Stomach (tissue), 8 donors: ENCODE measurements at regions not wholly inside any gene's neighbourhood (a gene's known extent, or its start where the extent isn't known, plus 50 kb on each side); places are given as distances from the start of the nearest gene placed in this dataset.

Source experiments
- DNase-seq, 2 donors: peaks; one replicate each; pipeline versions ENCODE4 v3.0.0 to v3.0.0-alpha.2; 2013 to 2019
- H3K27ac ChIP-seq, 5 donors: fragments of 200-600 bp in 4 of 5; sonication (generic) in 4 of 5; one replicate each; pipeline ENCODE4 v1.5.1; 2013 to 2019; ENCODE audit warnings: mild to moderate bottlenecking in 1 of 5, moderate library complexity in 1 of 5
- H3K27me3 ChIP-seq, 3 donors: fragments of 200-600 bp; sonication (generic); one replicate each; pipeline ENCODE4 v1.5.1; 2017 to 2019; ENCODE audit warnings: mixed run types in 1 of 3
- H3K36me3 ChIP-seq, 4 donors: fragments of 200-600 bp; sonication (generic); 1 replicate in 3 of 4; 2 replicates in 1 of 4; pipeline ENCODE4 v1.5.1; 2016 to 2019
- H3K4me1 ChIP-seq, 4 donors: fragments of 200-600 bp; sonication (generic); one replicate each; pipeline ENCODE4 v1.5.1; 2016 to 2019
- H3K4me3 ChIP-seq, 4 donors: fragments of 200-600 bp; sonication (generic) in 3 of 4; one replicate each; pipeline ENCODE4 v1.5.1; 2016 to 2019; ENCODE audit warnings: mild to moderate bottlenecking in 1 of 4
- H3K9me3 ChIP-seq, 4 donors: fragments of 200-600 bp; sonication (generic); one replicate each; pipeline ENCODE4 v1.5.1; 2016 to 2019
- CTCF ChIP-seq, 7 experiments: fragments of 450-650 bp in 4 of 7; fragments of 200-600 bp in 3 of 7; sonication (generic) in 3 of 7; IDR thresholded peaks; one replicate each; pipeline ENCODE4 v1.5.1; 2016 to 2019; ENCODE audit warnings: antibody characterized with exemption in 7 of 7, control low read depth in 2 of 7, mild to moderate bottlenecking in 1 of 7
- EP300 ChIP-seq: sonication (generic); formaldehyde crosslinking; IDR thresholded peaks from one replicate; pipeline ENCODE4 v1.6.1; 2017; ENCODE audit warnings: antibody characterized with exemption
- POLR2A ChIP-seq, 4 donors: fragments of 450-650 bp; IDR thresholded peaks; one replicate each; pipeline ENCODE4 v1.6.1; 2016; ENCODE audit warnings: antibody characterized with exemption in 4 of 4, control low read depth in 2 of 4, mild to moderate bottlenecking in 1 of 4, moderate library complexity in 1 of 4
- POLR2AphosphoS5 ChIP-seq, 3 donors: sonication (generic); formaldehyde crosslinking; IDR thresholded peaks; one replicate each; pipeline ENCODE4 v1.6.1; 2016; ENCODE audit warnings: antibody characterized with exemption in 3 of 3
- WGBS, 5 donors: extraction: QIAGEN DNeasy Blood & Tissue Kit in 3 of 5; methylation state at CpG; one replicate each; pipeline versions ENCODE4 v1.1.5 to v1.1.7; 2013 to 2018; 5-methylcytosine and 5-hydroxymethylcytosine counted together
- intact Hi-C: fragments of 100-400 bp; cut with DNase I; formaldehyde crosslinking; loops from one replicate; pipeline ENCODE4 v1.15.1; 2023; ENCODE audit warnings: low total_unique reads
- donor health status: healthy with polysubstance abuse.
- donor health status: Bipolar disorder and iron deficiency.
- donor health status: healthy.

GRCh38 chr5:156182174-156182967 lies 144.6 kb upstream of the SGCD start:
- Histone ChIP-seq H3K4me1 (no peaks in the 10 kb centered on the region), H3K36me3 (no peaks in the 10 kb centered on the region), H3K27ac (no peak overlapping the region), H3K9me3 (peaks cover 0 to 13% (median 10%) of the 10 kb centered on the region in 4 donors), H3K4me3 (no peak overlapping the region), H3K27me3 (no peaks in the 10 kb centered on the region)
- no peak for DNase-seq
- TF ChIP-seq POLR2A (IDR thresholded peaks at IDR 0.05) (no peak), CTCF (IDR thresholded peaks at IDR 0.05) (no peak), POLR2AphosphoS5 (IDR thresholded peaks at IDR 0.05) (no peak)
- intact Hi-C loops = no loop called here
- WGBS, 5 donors = 79 to 89% (median 84%) methylated on average over 4 of the region's 4 CpGs

- intact Hi-C loops = no loop called here
- DNase-seq = no peak
- WGBS, 5 donors = 38 to 54% (median 46%) methylated on average over 1 of the region's 1 CpG
Observed at GRCh38 chr5:156186760-156187159, 140.2 kb upstream of the SGCD start.

GRCh38 chr5:156188016-156188415 lies 138.9 kb upstream of the SGCD start:
- H3K36me3 ChIP-seq = no peaks in the 10 kb centered on the region
- no peak overlapping the region for H3K27ac ChIP-seq
- intact Hi-C loops = no loop called here
- no peak for TF ChIP-seq POLR2A (IDR thresholded peaks at IDR 0.05)
- WGBS, 5 donors = 44 to 66% (median 55%) methylated on average over 3 of the region's 3 CpGs
- no peaks in the 10 kb centered on the region for H3K4me1 ChIP-seq
- no peak overlapping the region for H3K4me3 ChIP-seq
- no peaks in the 10 kb centered on the region for H3K27me3 ChIP-seq
- H3K9me3 ChIP-seq = no peaks in the 10 kb centered on the region
- no peak for DNase-seq

More at GRCh38 chr5:156186760-156187159, 140.2 kb upstream of the SGCD start:
- no peaks in the 10 kb centered on the region for H3K36me3 ChIP-seq
- H3K4me3 ChIP-seq = no peak overlapping the region
- TF ChIP-seq POLR2AphosphoS5 (IDR thresholded peaks at IDR 0.05) = no peak
- TF ChIP-seq POLR2A (IDR thresholded peaks at IDR 0.05) = no peak
- no peak for TF ChIP-seq EP300
- TF ChIP-seq CTCF (IDR thresholded peaks at IDR 0.05) = no peak
- no peaks in the 10 kb centered on the region for H3K27me3 ChIP-seq
- peaks cover 0 to 2% (median 0%) of the 10 kb centered on the region in 4 donors for H3K9me3 ChIP-seq
- H3K27ac ChIP-seq = no peak overlapping the region
- no peaks in the 10 kb centered on the region for H3K4me1 ChIP-seq

- intact Hi-C loops = no loop called here
- WGBS, 5 donors = 84 to 94% (median 91%) methylated on average over 4 of the region's 4 CpGs
- TF ChIP-seq POLR2A (IDR thresholded peaks at IDR 0.05) (no peak), CTCF (IDR thresholded peaks at IDR 0.05) (no peak), POLR2AphosphoS5 (IDR thresholded peaks at IDR 0.05) (no peak), EP300 (no peak)
- Histone ChIP-seq H3K27me3 (no peaks in the 10 kb centered on the region), H3K27ac (no peak overlapping the region), H3K36me3 (no peaks in the 10 kb centered on the region), H3K4me3 (no peak overlapping the region), H3K9me3 (no peaks in the 10 kb centered on the region), H3K4me1 (no peaks in the 10 kb centered on the region)
- no peak for DNase-seq
Observed at GRCh38 chr5:156189628-156190027, 137.3 kb upstream of the SGCD start.

GRCh38 chr5:156191547-156191946 lies 135.4 kb upstream of the SGCD start:
- intact Hi-C loops = no loop called here
- Histone ChIP-seq H3K9me3 (no peaks in the 10 kb centered on the region), H3K27ac (no peak overlapping the region), H3K4me1 (no peaks in the 10 kb centered on the region), H3K27me3 (no peaks in the 10 kb centered on the region), H3K4me3 (no peak overlapping the region), H3K36me3 (no peaks in the 10 kb centered on the region)
- 14 to 48% (median 30%) methylated on average over 1 of the region's 1 CpG for whole genome bisulfite sequencing, 5 donors
- DNase-seq = no peak
- no peak for TF ChIP-seq EP300
- no peak for TF ChIP-seq POLR2A (IDR thresholded peaks at IDR 0.05)
- no peak for TF ChIP-seq CTCF (IDR thresholded peaks at IDR 0.05)
- no peak for TF ChIP-seq POLR2AphosphoS5 (IDR thresholded peaks at IDR 0.05)
